K562 (cell line): ENCODE measurements at regions not wholly inside any gene's neighbourhood (a gene's known extent, or its start where the extent isn't known, plus 50 kb on each side); places are given as distances from the start of the nearest gene placed in this dataset.

Source experiments
- HDAC6 ChIP-seq: IDR thresholded peaks from 2 replicates; pipeline ENCODE4 v1.6.1; 2012; ENCODE audit warnings: low read depth, mild to moderate bottlenecking, control low read depth, inconsistent platforms, low read length, moderate library complexity
- MXI1 ChIP-seq: IDR thresholded peaks from 2 replicates; pipeline ENCODE4 v1.6.1; 2011; ENCODE audit warnings: low read depth, mild to moderate bottlenecking, improper control_type of control experiment, low read length
- NFE2L1 ChIP-seq: fragments of 450-650 bp; IDR thresholded peaks from 2 replicates; pipeline ENCODE4 v1.6.1; 2016; ENCODE audit warnings: missing genetic modification characterization, low read depth, mild to moderate bottlenecking, missing compliant biosample characterization, moderate library complexity, borderline replicate concordance
- PHB ChIP-seq: fragments of 250-450 bp; sonication (Bioruptor Pico); IDR thresholded peaks from 2 replicates; pipeline ENCODE4 v1.5.0; 2021
- POLR2AphosphoS5 ChIP-seq: IDR thresholded peaks from 2 replicates; pipeline ENCODE4 v1.6.1; 2011; ENCODE audit warnings: mild to moderate bottlenecking, low read depth, low read length, moderate library complexity; ENCODE audit not compliant: control insufficient read depth, insufficient read depth
- TF ChIP-seq, protein P1 (sequence below): IDR thresholded peaks from 3 replicates; pipeline ENCODE4 v1.6.1; 2011; ENCODE audit warnings: borderline replicate concordance, mild to moderate bottlenecking; ENCODE audit not compliant: insufficient read length, insufficient read depth
- TF ChIP-seq, protein P2 (sequence below), 2 experiments: fragments of 450-650 bp; formaldehyde crosslinking in 1 of 2; IDR thresholded peaks; 2 replicates each; pipeline versions ENCODE4 v1.4.0 to v1.6.1; 2014 to 2020; ENCODE audit warnings: mild to moderate bottlenecking in 2 of 2, borderline replicate concordance in 1 of 2, low read depth in 1 of 2

- TF ChIP-seq, protein P1, sequence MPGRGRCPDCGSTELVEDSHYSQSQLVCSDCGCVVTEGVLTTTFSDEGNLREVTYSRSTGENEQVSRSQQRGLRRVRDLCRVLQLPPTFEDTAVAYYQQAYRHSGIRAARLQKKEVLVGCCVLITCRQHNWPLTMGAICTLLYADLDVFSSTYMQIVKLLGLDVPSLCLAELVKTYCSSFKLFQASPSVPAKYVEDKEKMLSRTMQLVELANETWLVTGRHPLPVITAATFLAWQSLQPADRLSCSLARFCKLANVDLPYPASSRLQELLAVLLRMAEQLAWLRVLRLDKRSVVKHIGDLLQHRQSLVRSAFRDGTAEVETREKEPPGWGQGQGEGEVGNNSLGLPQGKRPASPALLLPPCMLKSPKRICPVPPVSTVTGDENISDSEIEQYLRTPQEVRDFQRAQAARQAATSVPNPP, result no peak
- no peak for TF ChIP-seq POLR2AphosphoS5
- no peak for TF ChIP-seq HDAC6
- TF ChIP-seq NFE2L1 (tag), result no peak
- TF ChIP-seq, protein P2, sequence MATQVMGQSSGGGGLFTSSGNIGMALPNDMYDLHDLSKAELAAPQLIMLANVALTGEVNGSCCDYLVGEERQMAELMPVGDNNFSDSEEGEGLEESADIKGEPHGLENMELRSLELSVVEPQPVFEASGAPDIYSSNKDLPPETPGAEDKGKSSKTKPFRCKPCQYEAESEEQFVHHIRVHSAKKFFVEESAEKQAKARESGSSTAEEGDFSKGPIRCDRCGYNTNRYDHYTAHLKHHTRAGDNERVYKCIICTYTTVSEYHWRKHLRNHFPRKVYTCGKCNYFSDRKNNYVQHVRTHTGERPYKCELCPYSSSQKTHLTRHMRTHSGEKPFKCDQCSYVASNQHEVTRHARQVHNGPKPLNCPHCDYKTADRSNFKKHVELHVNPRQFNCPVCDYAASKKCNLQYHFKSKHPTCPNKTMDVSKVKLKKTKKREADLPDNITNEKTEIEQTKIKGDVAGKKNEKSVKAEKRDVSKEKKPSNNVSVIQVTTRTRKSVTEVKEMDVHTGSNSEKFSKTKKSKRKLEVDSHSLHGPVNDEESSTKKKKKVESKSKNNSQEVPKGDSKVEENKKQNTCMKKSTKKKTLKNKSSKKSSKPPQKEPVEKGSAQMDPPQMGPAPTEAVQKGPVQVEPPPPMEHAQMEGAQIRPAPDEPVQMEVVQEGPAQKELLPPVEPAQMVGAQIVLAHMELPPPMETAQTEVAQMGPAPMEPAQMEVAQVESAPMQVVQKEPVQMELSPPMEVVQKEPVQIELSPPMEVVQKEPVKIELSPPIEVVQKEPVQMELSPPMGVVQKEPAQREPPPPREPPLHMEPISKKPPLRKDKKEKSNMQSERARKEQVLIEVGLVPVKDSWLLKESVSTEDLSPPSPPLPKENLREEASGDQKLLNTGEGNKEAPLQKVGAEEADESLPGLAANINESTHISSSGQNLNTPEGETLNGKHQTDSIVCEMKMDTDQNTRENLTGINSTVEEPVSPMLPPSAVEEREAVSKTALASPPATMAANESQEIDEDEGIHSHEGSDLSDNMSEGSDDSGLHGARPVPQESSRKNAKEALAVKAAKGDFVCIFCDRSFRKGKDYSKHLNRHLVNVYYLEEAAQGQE (IDR thresholded peaks at IDR 0.05; ENCODE audit: borderline replicate concordance), result no peak
- TF ChIP-seq, protein P2 (CRISPR knock-in tag; IDR thresholded peaks at IDR 0.05; ENCODE audit: low read depth), result no peak
- no peak for TF ChIP-seq PHB (CRISPR knock-in tag)
- TF ChIP-seq MXI1, result no peak
These were observed 508.9 kb upstream of the ADAMTS9 start (continued) for GRCh38 chr3:65196663-65197062.
